ENCODE measurements at regions not wholly inside any gene's neighbourhood (a gene's known extent, or its start where the extent isn't known, plus 50 kb on each side); places are given as distances from the start of the nearest gene placed in this dataset.

GRCh38 chr2:57402755-57403154, 643.9 kb upstream of the VRK2 start:
- WGBS (ENCODE audit: low lambda C conversion rate), result 14% methylated on average over 1 of the region's 1 CpG
- Histone ChIP-seq H3K27me3 (ENCODE audit: control insufficient read depth in 1 of 2, insufficient read depth in 2 of 2, low read length in 2 of 2) (no peaks in the 10 kb centered on the region), H3K4me2 (ENCODE audit: low read depth, low read length) (no peak overlapping the region), H3K27ac (ENCODE audit: extremely low read length, insufficient read depth, low read length) (no peak overlapping the region), H3K4me1 (ENCODE audit: insufficient read depth, low read length) (no peaks in the 10 kb centered on the region), H2AFZ (ENCODE audit: low read length) (no peak overlapping the region), H4K20me1 (ENCODE audit: insufficient read depth, low read length) (no peaks in the 10 kb centered on the region), H3K79me2 (ENCODE audit: insufficient read depth, low read length) (no peaks in the 10 kb centered on the region), H3K36me3 (replicated peaks in 1 of 2; ENCODE audit: control insufficient read depth in 1 of 2, insufficient read depth in 2 of 2, low read length in 2 of 2) (no peaks in the 10 kb centered on the region), H3K9me3 (ENCODE audit: low read length) (peaks cover 12% of the 10 kb centered on the region), H3K9ac (ENCODE audit: insufficient read depth, low read depth, low read length) (no peak overlapping the region), H3K4me3 (replicated peaks in 1 of 3; ENCODE audit: insufficient read depth in 1 of 3, low read depth in 2 of 3, low read length in 3 of 3) (no peak overlapping the region)
- in situ Hi-C loops (cut with HindIII; ENCODE audit: extremely low pct_ligation_motif_present, low pct_unique_long_range_greater_than_20kb) (no loop called here), intact Hi-C loops (cut with micrococcal nuclease; ENCODE audit: unreplicated experiment) (no loop called here)
- ATAC-seq (no peak), FAIRE-seq (no peak), DNase-seq (ENCODE audit: low spot score) (no peak)
- ChIA-PET POLR2A (no interaction called here), CTCF (ENCODE audit: low intra/inter-chr PET ratio, low total read pairs) (no interaction called here)
- no TSS peak for BruUV-seq (replicated peaks)
- no peak for TF ChIP-seq CBX2 (IDR thresholded peaks at IDR 0.05; ENCODE audit: low read depth, low read length)
- no peak for TF ChIP-seq CBX2 (CRISPR knock-in tag; IDR thresholded peaks at IDR 0.05; ENCODE audit: low read depth)
- TF ChIP-seq, protein P1, sequence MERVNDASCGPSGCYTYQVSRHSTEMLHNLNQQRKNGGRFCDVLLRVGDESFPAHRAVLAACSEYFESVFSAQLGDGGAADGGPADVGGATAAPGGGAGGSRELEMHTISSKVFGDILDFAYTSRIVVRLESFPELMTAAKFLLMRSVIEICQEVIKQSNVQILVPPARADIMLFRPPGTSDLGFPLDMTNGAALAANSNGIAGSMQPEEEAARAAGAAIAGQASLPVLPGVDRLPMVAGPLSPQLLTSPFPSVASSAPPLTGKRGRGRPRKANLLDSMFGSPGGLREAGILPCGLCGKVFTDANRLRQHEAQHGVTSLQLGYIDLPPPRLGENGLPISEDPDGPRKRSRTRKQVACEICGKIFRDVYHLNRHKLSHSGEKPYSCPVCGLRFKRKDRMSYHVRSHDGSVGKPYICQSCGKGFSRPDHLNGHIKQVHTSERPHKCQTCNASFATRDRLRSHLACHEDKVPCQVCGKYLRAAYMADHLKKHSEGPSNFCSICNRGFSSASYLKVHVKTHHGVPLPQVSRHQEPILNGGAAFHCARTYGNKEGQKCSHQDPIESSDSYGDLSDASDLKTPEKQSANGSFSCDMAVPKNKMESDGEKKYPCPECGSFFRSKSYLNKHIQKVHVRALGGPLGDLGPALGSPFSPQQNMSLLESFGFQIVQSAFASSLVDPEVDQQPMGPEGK (CRISPR knock-in tag; IDR thresholded peaks at IDR 0.05), result no peak
- TF ChIP-seq MTF2 (CRISPR knock-in tag; IDR thresholded peaks at IDR 0.05; ENCODE audit: borderline replicate concordance), result no peak
- TF ChIP-seq POLR2AphosphoS5 (IDR thresholded peaks at IDR 0.05; ENCODE audit: low read depth, low read length), result no peak
- TF ChIP-seq ZNF441 (CRISPR knock-in tag; IDR thresholded peaks at IDR 0.05; ENCODE audit: borderline replicate concordance), result no peak
- TF ChIP-seq IRF2 (CRISPR knock-in tag; IDR thresholded peaks at IDR 0.05), result no peak

DNA sequence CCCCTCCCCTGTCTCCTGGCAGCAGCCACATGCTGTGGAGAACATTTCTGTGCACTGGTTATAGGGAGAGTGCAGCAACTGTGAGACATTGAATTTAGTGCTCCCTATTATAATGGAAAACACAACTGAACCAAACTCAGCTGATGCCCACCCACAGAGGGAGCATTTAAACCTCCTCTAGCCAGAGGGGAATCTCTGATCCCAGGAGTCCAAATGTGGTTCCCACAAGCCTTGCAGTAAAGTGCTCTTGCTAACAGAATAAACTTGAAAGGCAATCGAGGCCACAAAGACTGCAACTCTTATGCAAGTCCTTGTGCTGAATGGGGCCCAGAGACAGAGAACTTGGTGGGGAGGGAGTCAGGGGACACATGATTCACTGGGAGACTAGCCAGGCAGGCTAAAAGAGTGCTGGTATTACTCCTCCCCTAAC, 638.8 kb upstream of the VRK2 start:
- no peaks in the 10 kb centered on the region for H3K79me2 ChIP-seq (ENCODE audit: insufficient read depth, low read length)
- in situ Hi-C loops (cut with HindIII; ENCODE audit: extremely low pct_ligation_motif_present, low pct_unique_long_range_greater_than_20kb), result no loop called here
- ChIA-PET CTCF (ENCODE audit: low intra/inter-chr PET ratio, low total read pairs) (no interaction called here), POLR2A (no interaction called here)
- no peak overlapping the region for H3K27ac ChIP-seq (ENCODE audit: extremely low read length, insufficient read depth, low read length)
- ATAC-seq (no peak), FAIRE-seq (no peak), DNase-seq (ENCODE audit: low spot score) (no peak)
- no peaks in the 10 kb centered on the region for H3K27me3 ChIP-seq (ENCODE audit: control insufficient read depth in 1 of 2, insufficient read depth in 2 of 2, low read length in 2 of 2)
- no peaks in the 10 kb centered on the region for H3K4me1 ChIP-seq (ENCODE audit: insufficient read depth, low read length)
- H3K36me3 ChIP-seq (replicated peaks in 1 of 2; ENCODE audit: control insufficient read depth in 1 of 2, insufficient read depth in 2 of 2, low read length in 2 of 2), result no peaks in the 10 kb centered on the region
- no TSS peak for BruUV-seq (replicated peaks)
- H2AFZ ChIP-seq (ENCODE audit: low read length), result no peak overlapping the region
- no peak overlapping the region for H3K4me2 ChIP-seq (ENCODE audit: low read depth, low read length)
- intact Hi-C loops (cut with micrococcal nuclease; ENCODE audit: unreplicated experiment), result no loop called here
- no peaks in the 10 kb centered on the region for H4K20me1 ChIP-seq (ENCODE audit: insufficient read depth, low read length)
- no peak overlapping the region for H3K9ac ChIP-seq (ENCODE audit: insufficient read depth, low read depth, low read length)
- H3K9me3 ChIP-seq (ENCODE audit: low read length), result peaks cover 14% of the 10 kb centered on the region
- H3K4me3 ChIP-seq (replicated peaks in 1 of 3; ENCODE audit: insufficient read depth in 1 of 3, low read depth in 2 of 3, low read length in 3 of 3), result no peak overlapping the region
- WGBS (ENCODE audit: low lambda C conversion rate), result 0% methylated on average over 1 of the region's 1 CpG
- TF ChIP-seq ZNF839 (CRISPR knock-in tag; IDR thresholded peaks at IDR 0.05; ENCODE audit: borderline replicate concordance) (no peak), ZNF318 (CRISPR knock-in tag; IDR thresholded peaks at IDR 0.05) (no peak), KMT2A (CRISPR knock-in tag; IDR thresholded peaks at IDR 0.05) (no peak)
